ENCODE measurements at regions not wholly inside any gene's neighbourhood (a gene's known extent, or its start where the extent isn't known, plus 50 kb on each side); places are given as distances from the start of the nearest gene placed in this dataset.
"Not testable (repeated sequence)": the region's sequence is repeated elsewhere in the genome, so short reads cannot be mapped to it uniquely, and the experiment has no call there.

GRCh38 chr12:9449657-9450126, 158.0 kb downstream of the KLRB1 start:
- not testable (repeated sequence) for DNase-seq (ENCODE audit: low read depth in 3 of 3)

DNA sequence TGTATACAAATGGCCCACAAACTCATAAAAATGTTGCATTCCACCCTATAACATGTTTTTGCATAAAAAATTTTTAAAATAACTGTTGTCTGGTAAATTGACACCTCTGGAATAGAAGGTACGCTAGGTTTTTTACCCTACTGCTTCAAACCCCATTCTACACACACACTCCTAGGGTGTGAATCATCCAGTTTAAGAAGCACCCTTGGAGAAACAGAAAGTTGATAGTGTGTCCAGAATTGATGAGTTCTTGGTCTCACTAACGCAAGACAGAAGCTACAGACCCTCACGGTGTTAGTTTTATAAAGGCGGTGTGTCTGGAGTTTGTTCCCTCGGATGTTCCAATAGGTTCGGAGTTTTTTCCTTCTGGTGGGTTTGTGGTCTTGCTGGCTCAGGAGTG, 158.5 kb downstream of the KLRB1 start:
- DNase-seq (ENCODE audit: low read depth in 3 of 3) = no peak

DNA sequence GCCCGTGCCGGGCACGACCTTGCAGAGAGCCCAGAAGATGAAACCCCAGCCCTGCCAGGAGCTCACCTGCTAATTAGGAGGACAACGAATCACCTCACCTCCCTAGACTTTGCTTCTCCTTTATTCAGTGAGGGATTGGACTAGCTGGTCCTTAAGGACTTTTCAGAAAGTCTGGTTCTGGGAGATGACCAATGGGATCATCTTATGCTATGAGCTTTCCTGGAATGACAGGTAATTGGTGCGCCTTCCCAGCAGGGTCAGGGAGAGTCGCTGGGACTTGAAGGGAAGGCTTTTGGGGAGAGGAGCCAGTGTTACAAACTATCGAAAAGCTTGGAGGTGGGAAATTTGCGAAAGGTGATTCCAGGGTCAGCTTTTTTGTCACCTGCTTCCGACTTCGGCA, 159.1 kb downstream of the KLRB1 start:
- not testable (repeated sequence) for DNase-seq (ENCODE audit: low read depth in 3 of 3)

DNA sequence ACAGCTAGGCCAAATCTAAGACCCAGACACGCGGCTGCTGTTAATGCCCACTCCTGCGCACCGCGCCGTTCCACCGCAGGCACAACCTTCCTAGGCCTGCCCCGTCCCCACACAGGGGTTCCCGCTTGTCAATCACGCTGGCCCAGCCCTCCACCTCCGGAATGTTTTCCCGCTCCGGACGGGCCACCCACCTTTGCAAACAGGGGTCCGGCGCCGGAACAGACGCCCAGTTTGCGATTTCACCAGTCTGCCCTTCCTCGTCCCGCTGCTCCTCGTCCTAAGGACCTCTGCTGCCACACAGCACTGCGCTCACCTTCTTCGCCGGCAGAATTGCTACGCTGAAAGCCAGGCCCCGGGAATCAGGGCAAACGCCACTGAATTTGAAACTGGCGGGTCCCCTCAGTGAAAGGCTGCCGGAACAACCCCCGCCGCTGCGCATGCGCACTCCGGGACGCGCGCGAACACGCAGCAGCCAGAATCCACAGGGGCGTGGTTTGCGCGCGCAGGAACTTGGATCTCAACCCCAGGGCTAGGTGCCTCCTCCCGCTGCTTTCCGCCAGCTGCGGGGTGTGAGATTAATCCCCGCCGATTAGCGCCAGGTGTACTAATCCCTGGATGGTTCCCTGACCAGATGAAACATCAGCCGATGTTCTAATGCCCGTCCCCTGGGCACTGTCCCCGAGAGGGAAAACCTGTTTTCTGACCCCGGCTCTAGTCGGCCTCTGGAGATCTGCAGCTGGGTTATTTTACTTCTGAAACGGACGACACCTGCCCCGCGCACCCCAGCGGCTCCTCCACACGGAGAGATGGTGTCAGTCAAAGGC, 159.7 kb downstream of the KLRB1 start:
- DNase-seq (ENCODE audit: low read depth in 3 of 3) = peak; percentile 81 to 93 (median 83)

DNA sequence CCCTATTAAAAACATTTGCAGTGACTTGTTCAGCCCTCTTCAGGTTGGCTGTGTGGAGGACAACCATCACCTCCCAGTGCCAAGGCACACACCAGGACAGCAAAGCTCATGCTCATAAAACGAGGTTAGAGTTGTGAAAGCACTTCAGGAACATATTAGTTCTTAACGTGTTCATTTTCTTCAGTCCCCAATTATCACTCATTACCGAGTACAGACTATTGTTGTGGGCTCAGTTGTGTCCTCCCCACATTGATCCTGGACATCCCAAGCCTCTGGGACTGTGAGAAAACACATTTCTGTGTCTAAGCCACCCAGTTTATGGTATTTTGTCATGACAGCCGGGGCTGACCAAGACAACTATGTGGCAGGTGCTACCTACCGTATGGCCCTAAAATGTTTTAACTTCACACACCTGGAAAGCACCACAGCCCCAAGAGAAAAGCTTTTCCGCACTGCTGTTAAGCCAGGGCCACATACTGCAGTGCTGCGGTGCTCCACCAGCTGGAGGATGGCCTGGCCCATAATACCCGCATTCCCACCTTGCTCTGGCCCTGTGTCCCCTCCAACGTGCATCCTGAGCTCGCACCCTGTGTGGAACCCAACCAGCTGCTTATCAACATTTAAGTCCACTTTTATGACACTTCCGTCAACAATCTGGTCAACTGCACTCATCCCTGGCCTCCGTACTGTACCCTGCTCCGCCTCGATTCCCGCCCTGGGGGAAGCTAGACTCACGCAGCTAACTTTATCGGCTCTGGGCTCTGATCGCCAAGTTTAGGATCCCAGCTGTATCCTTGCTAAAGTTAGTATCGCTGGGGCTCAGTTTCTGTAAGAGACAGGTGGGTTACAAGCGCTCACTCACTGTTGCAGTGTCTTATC, 160.6 kb downstream of the KLRB1 start:
- peak in 1 of 3 experiments; percentile 14 for DNase-seq (ENCODE audit: low read depth in 3 of 3)

DNA sequence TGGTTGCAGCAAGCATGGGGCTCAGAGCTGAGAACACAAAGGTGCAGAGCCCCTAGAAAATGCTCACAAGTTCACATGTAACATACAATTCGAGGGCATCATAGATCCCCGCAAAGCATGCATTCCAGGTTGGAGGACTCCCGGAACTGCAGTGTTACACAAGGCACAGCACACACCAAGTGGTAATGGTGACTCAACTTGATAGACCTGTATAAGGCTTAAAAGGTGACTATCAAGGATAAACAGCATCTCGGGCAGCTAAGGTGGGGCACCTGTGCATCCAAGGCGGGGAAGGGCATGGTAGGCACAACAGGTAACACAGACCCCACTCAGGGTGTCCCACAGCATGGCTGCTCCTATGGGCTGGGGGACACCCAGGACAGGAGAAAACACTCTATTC, 167.3 kb downstream of the KLRB1 start:
- DNase-seq (ENCODE audit: low read depth in 3 of 3) = not testable (repeated sequence)

- not testable (repeated sequence) for DNase-seq (ENCODE audit: low read depth in 3 of 3)
Observed at GRCh38 chr12:9435682-9436081, 172.0 kb downstream of the KLRB1 start.

- DNase-seq (ENCODE audit: low read depth in 3 of 3) = not testable (repeated sequence)
Observed at GRCh38 chr12:9430385-9430784, 177.3 kb downstream of the KLRB1 start.

DNA sequence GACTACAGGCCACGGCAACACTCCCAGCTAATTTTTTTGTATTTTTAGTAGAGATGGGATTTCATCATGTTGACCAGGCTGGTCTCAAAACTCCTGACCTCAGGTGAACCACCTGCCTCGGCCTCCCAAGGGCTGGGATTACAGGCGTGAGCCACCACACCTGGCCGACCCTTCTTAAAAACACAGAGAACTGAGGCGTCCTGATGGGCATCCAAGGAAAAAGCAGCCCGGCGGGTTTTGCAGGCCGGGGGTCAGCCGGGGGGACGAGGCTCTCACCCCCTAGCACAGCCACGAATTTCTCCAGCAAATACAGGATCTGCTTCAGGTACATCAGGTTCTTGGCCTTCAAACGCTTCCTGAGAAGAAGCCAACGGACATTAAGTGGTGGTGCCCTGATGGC, 178.9 kb downstream of the KLRB1 start:
- not testable (repeated sequence) for DNase-seq (ENCODE audit: low read depth in 3 of 3)

DNA sequence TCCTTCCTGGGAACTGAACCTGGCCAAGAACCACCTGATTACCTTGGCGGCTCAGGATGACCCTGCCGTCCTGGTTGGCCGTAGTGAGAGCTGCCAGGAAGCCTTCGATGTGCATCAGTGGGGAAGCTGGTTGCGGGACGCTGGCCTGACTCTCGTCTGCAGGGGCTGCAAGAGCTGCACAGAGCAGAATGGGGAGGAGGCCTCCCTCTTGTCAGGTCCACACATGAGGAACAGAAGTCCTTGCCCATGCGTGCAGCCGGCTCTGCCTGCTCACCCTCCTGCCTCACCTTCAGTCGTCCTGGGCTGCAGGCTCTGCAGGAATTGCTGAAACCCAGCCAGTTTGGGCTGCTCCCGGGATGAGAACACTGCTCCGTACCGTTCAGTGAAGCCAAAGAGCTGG, 182.3 kb downstream of the KLRB1 start:
- not testable (repeated sequence) for DNase-seq (ENCODE audit: low read depth in 3 of 3)

DNA sequence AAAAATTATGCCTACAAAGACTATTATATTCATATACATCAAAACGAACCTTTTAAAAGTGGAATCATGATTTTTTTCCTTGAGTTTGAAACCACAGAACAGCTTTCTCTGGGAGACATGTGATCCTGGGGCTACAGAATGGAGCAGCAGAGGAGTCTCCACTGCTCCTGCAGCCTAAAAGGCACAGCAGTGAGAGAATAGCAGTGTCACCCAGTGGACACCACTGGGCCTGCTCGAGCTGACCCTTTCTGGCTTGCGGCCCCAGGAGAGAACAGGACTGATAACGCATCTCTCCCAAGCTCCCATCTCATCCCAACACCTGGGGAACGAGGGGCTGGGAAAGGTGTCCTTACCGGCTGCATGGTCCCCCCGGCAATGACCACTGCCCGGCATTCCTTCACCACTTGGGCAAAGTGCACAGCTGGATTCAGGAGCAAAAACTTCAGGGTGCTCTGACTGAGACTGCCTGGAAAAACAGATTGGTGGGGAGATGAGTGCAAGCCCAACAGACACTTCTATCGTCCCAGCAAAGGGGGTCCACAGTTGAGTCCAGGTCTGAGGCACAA, 183.5 kb downstream of the KLRB1 start:
- DNase-seq (ENCODE audit: low read depth in 3 of 3) = not testable (repeated sequence)

GRCh38 chr12:9422689-9423088, 185.0 kb downstream of the KLRB1 start:
- DNase-seq (ENCODE audit: low read depth in 3 of 3) = not testable (repeated sequence)

DNA sequence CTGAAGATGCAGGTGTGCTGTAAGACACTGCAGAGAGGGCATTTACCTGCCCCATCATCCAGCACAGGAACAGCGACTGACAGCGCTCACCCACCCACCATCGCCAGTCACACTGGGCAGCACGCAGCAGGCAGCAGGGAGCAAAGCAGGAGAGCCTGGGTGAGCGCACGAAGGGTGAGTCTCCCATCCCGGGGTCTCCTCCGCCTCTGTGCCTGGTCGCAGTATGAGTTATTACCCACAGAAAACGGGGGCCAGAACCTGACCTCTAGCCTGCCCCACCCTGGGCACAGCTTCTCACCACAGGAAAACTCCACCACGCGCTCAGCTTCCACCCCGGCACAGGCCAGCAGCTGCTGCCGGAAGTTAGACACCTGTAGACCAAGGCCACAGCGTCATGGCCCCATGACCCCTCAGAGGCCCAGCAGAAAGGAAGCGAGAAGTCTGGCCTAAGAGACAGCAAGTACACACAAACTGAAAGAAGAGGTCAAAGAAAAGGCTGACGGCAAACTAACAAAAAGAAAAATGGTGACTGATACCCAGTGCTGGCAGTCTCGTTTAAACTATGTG, 186.1 kb downstream of the KLRB1 start:
- DNase-seq (ENCODE audit: low read depth in 3 of 3) = not testable (repeated sequence)

GRCh38 chr12:9420817-9421519, 186.7 kb downstream of the KLRB1 start:
- not testable (repeated sequence) for DNase-seq (ENCODE audit: low read depth in 3 of 3)

DNA sequence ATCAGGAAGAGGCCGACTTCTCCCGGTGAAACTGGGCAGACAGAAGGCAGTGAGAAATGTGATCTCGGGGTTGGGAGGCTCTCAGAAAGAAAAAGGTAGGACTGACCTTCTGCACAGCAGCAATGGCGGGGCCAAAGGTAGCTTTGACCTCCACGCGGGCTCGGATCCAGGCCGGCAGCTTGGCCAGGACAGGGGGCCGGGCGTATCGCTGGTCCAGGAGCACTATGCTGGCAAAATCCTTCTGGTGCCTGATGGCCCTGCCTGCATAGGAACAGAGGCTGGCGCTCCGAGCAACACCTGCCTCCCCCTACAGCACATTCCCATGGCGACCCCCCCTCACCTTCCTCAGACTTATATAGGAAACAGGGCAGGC, 189.1 kb downstream of the KLRB1 start:
- DNase-seq (ENCODE audit: low read depth in 3 of 3) = not testable (repeated sequence)

DNA sequence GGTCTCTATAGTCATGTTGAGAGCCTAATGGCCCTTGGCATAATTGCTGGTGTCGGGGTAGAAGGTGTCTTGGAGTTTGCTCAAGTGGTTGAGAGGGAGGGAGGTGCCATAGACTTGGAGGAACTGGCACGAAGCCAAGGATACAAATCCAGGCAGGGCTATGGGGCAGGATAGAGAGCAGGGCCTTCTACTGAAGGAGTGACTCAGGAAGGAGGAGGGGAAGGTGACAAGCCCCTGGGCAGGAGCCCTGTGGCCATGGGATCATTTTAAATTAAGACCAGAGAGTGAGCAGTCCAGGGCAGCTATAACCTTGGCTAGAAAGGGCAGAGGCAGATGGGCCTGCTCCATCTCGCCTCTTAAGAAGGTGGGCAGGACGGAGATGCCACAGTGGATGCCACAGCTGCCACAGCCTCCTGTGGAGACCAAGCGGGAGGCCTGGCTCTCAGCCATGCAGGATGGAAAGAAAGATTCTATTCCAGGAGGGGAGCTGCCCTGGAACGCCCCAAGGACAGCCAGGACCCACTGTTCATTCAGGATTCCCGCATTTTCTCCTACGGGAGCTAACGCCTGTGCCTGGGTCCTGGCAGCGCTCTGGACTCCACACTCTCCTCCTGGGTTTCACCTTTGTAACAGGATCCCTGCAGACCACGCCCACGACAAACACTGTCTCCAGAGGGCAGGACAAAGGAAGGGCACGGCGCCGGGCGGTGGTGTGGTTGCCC, 189.6 kb downstream of the KLRB1 start:
- DNase-seq (ENCODE audit: low read depth in 3 of 3) = not testable (repeated sequence)

DNA sequence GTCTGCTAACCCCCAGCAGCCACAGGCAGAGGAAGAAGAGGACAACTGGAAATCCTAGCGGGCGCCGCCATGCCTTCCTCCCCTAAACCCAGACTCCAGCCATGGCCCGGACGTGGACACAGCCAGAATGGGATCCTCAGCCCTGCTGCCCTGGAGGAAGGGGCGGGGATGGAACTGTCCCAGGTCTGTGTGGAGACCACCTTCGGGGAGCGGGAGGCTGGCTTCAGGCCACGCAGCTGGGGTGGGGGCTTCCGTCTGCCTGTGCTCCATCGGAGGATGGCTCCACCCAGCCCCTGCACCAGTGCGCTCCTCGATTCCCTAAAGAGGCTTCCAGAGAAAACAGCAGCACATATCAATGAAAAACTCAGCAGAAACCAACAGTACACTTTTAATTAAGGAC, 190.4 kb downstream of the KLRB1 start:
- DNase-seq (ENCODE audit: low read depth in 3 of 3) = not testable (repeated sequence)

DNA sequence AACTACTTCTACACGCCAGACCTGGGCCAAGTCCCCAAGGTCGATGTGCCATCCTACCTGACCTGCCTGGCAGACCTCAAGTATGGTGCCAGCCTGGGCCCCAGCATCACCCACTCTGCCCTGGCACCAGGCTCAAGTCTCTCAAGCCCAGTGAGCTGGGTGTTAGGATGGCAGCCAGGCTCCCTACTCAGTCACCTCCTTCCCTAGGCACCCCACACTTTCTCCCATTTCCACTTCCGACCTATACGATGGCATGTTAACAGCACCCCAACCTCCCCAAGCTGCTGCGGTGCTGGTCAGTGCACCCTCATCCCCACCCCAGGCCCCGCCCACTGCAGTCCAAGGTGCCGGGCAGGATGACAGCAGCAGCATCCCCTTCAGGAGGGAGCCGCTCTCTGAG, 191.4 kb downstream of the KLRB1 start:
- DNase-seq (ENCODE audit: low read depth in 3 of 3) = not testable (repeated sequence)

GRCh38 chr12:9415898-9416297, 191.8 kb downstream of the KLRB1 start:
- not testable (repeated sequence) for DNase-seq (ENCODE audit: low read depth in 3 of 3)

- DNase-seq (ENCODE audit: low read depth in 3 of 3) = not testable (repeated sequence)
Observed at GRCh38 chr12:9413862-9414261, 193.9 kb downstream of the KLRB1 start.

Data from stimulated activated CD4-positive, alpha-beta T cell treated with anti-CD3 and anti-CD28 coated beads, TNF-alpha, amount 100 ng/mL, for 24 hours (primary cell).